HepG2 (cell line): ENCODE measurements at regions not wholly inside any gene's neighbourhood (a gene's known extent, or its start where the extent isn't known, plus 50 kb on each side); places are given as distances from the start of the nearest gene placed in this dataset.
"Not testable (repeated sequence)": the region's sequence is repeated elsewhere in the genome, so short reads cannot be mapped to it uniquely, and the experiment has no call there.

Experiments used
- CREB1 ChIP-seq, 2 experiments: fragments of 450-650 bp in 1 of 2; IDR thresholded peaks; 2 replicates each; pipeline ENCODE4 v1.6.1; 2016 to 2017; ENCODE audit warnings: control low read depth in 1 of 2, mild to moderate bottlenecking in 1 of 2, missing compliant biosample characterization in 1 of 2, missing genetic modification characterization in 1 of 2
- ELF4 ChIP-seq: sonication (generic); formaldehyde crosslinking; IDR thresholded peaks from 2 replicates; pipeline ENCODE4 v1.5.0; 2020; ENCODE audit warnings: missing genetic modification reagents, mild to moderate bottlenecking, moderate library complexity, borderline replicate concordance
- EP300 ChIP-seq, 3 experiments: sonication (generic) in 1 of 3; formaldehyde crosslinking in 1 of 3; IDR thresholded peaks; 2 replicates each; pipeline versions ENCODE4 v1.5.1 to v1.6.1; 2011 to 2020; ENCODE audit warnings: low read depth in 2 of 3, low read length in 2 of 3, borderline replicate concordance in 1 of 3, improper control_type of control experiment in 1 of 3, mild to moderate bottlenecking in 1 of 3, missing genetic modification reagents in 1 of 3, moderate library complexity in 1 of 3
- FOSL2 ChIP-seq: sonication (generic); formaldehyde crosslinking; IDR thresholded peaks from 2 replicates; pipeline ENCODE4 v1.4.0; 2020; ENCODE audit warnings: missing genetic modification reagents
- SETDB1 ChIP-seq: sonication (generic); formaldehyde crosslinking; IDR thresholded peaks from 2 replicates; pipeline ENCODE4 v1.5.1; 2020; ENCODE audit warnings: missing genetic modification reagents, mild to moderate bottlenecking, borderline replicate concordance
- TCF7L2 ChIP-seq: IDR thresholded peaks from 2 replicates; pipeline ENCODE4 v1.6.1; 2011; ENCODE audit warnings: mild to moderate bottlenecking, low read depth, low read length, moderate library complexity
- YY1 ChIP-seq: IDR thresholded peaks from 2 replicates; pipeline ENCODE4 v1.6.1; 2011; ENCODE audit warnings: low read length, low read depth, moderate library complexity, mild to moderate bottlenecking; ENCODE audit not compliant: insufficient read depth, insufficient replicate concordance
- ZFYVE20 ChIP-seq: sonication (generic); formaldehyde crosslinking; IDR thresholded peaks from 2 replicates; pipeline ENCODE4 v1.8.0; 2023; ENCODE audit warnings: low read depth, mild to moderate bottlenecking, moderate library complexity, missing genetic modification reagents, borderline replicate concordance
- ZNF274 ChIP-seq: sonication (generic); formaldehyde crosslinking; IDR thresholded peaks from 2 replicates; pipeline ENCODE4 v1.5.1; 2020; ENCODE audit warnings: mild to moderate bottlenecking, missing genetic modification reagents
- TF ChIP-seq, protein P1 (sequence below): sonication (generic); formaldehyde crosslinking; IDR thresholded peaks from 2 replicates; pipeline ENCODE4 v1.5.0; 2020; ENCODE audit warnings: mild to moderate bottlenecking, missing genetic modification reagents, moderate library complexity

DNA sequence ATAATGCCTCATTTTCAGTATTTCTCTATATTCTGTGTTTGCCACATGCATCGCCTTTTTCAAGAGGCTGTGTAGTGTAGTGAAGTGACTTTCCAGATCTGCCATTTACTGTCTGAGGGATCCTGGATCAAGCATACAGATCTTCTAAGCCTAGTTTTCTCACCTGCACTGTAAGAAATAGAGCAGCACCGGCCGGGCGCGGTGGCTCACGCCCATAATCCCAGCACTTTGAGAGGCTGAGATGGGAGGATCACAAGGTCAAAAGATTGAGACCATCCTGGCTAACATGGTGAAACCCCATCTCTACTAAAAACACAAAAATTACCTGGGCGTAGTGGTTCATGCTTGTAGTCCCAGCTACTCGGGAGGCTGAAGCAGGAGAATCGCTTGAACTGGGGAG lies 1387.5 kb downstream of the AACS start:
- not testable (repeated sequence) for TF ChIP-seq EP300 (IDR thresholded peaks at IDR 0.05; ENCODE audit: low read depth in 2 of 2, low read length in 2 of 2); EP300 (CRISPR knock-in tag; IDR thresholded peaks at IDR 0.05; ENCODE audit: borderline replicate concordance); FOSL2; ZNF274 (CRISPR knock-in tag); ZFYVE20 (CRISPR knock-in tag); YY1; CREB1 (IDR thresholded peaks at IDR 0.05); CREB1 (CRISPR knock-in tag; IDR thresholded peaks at IDR 0.05); ELF4; TCF7L2; SETDB1 (CRISPR knock-in tag)
- TF ChIP-seq, protein P1, sequence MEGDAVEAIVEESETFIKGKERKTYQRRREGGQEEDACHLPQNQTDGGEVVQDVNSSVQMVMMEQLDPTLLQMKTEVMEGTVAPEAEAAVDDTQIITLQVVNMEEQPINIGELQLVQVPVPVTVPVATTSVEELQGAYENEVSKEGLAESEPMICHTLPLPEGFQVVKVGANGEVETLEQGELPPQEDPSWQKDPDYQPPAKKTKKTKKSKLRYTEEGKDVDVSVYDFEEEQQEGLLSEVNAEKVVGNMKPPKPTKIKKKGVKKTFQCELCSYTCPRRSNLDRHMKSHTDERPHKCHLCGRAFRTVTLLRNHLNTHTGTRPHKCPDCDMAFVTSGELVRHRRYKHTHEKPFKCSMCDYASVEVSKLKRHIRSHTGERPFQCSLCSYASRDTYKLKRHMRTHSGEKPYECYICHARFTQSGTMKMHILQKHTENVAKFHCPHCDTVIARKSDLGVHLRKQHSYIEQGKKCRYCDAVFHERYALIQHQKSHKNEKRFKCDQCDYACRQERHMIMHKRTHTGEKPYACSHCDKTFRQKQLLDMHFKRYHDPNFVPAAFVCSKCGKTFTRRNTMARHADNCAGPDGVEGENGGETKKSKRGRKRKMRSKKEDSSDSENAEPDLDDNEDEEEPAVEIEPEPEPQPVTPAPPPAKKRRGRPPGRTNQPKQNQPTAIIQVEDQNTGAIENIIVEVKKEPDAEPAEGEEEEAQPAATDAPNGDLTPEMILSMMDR (CRISPR knock-in tag), result not testable (repeated sequence)
